Caco-2 (cell line): ENCODE measurements at regions not wholly inside any gene's neighbourhood (a gene's known extent, or its start where the extent isn't known, plus 50 kb on each side); places are given as distances from the start of the nearest gene placed in this dataset.

Experiments used
- BruUV-seq: library from RNA; stranded (reverse); fragments of 400-500 nt; replicated peaks from 2 replicates; lab custom pipeline; 2021; lab: Mats Ljungman, UMichigan
- CTCF ChIA-PET: fragments of 300-600 bp; sonication (Branson Sonifier 250); formaldehyde crosslinking; loops from one replicate; lab custom pipeline; 2022; ENCODE audit warnings: antibody characterized with exemption; lab: Charles Lee
- POLR2A ChIA-PET: fragments of 300-600 bp; sonication (Branson Sonifier 250); formaldehyde crosslinking; loops from one replicate; lab custom pipeline; 2022; ENCODE audit warnings: antibody characterized with exemption; lab: Charles Lee
- DNase-seq, 2 experiments: peaks; one replicate each; pipeline versions ENCODE4 v3.0.0 to v3.0.0-alpha.2; 2020 to 2022
- H3K27me3 ChIP-seq: replicated peaks from 2 replicates; pipeline ENCODE4 v1.6.0; 2011; ENCODE audit warnings: low read length; ENCODE audit not compliant: control insufficient read depth, insufficient read depth
- H3K36me3 ChIP-seq: 2 replicates; pipeline ENCODE4 v1.5.1; 2011; ENCODE audit warnings: low read length; ENCODE audit not compliant: control insufficient read depth, insufficient read depth
- H3K4me1 ChIP-seq: fragments of 250-450 bp; sonication (Bioruptor Pico); 2 replicates; pipeline ENCODE4 v1.5.1; 2020; ENCODE audit warnings: mild to moderate bottlenecking
- H3K4me3 ChIP-seq: 2 replicates; pipeline ENCODE4 v1.5.1; 2011; ENCODE audit warnings: low read depth, mild to moderate bottlenecking, control low read depth, low read length
- H3K9me3 ChIP-seq: fragments of 250-450 bp; sonication (Bioruptor Pico); 2 replicates; pipeline ENCODE4 v1.5.1; 2020; ENCODE audit warnings: mild to moderate bottlenecking, moderate library complexity
- H3K27ac Mint-ChIP-seq: one replicate; pipeline ENCODE4 v1.8.0; 2022; ENCODE audit warnings: mixed read lengths; ENCODE audit not compliant: unreplicated experiment
- H3K27me3 Mint-ChIP-seq: one replicate; pipeline ENCODE4 v1.8.0; 2022; ENCODE audit warnings: mixed read lengths; ENCODE audit not compliant: insufficient read depth, unreplicated experiment
- H3K36me3 Mint-ChIP-seq: one replicate; pipeline ENCODE4 v1.8.0; 2022; ENCODE audit warnings: mild to moderate bottlenecking, mixed read lengths; ENCODE audit not compliant: insufficient read depth, unreplicated experiment
- H3K4me1 Mint-ChIP-seq: one replicate; pipeline ENCODE4 v1.8.0; 2022; ENCODE audit warnings: low read depth, mixed read lengths; ENCODE audit not compliant: unreplicated experiment
- H3K4me3 Mint-ChIP-seq: one replicate; pipeline ENCODE4 v1.8.0; 2022; ENCODE audit warnings: mild to moderate bottlenecking, moderate library complexity, mixed read lengths; ENCODE audit not compliant: unreplicated experiment
- H3K9me3 Mint-ChIP-seq: one replicate; pipeline ENCODE4 v1.8.0; 2022; ENCODE audit warnings: mixed read lengths; ENCODE audit not compliant: unreplicated experiment
- intact Hi-C: fragments of 100-400 bp; cut with micrococcal nuclease; formaldehyde crosslinking; loops from one replicate; pipeline ENCODE4 v1.10.0; 2022; ENCODE audit not compliant: unreplicated experiment
- TF ChIP-seq, protein P1 (sequence below), 2 experiments: fragments of 200-600 bp in 1 of 2; IDR thresholded peaks; 1 replicate in 1 of 2; 2 replicates in 1 of 2; pipeline versions ENCODE4 v1.5.1 to v1.8.0; 2011 to 2022; ENCODE audit warnings: antibody characterized with exemption in 1 of 2, control low read depth in 1 of 2, inconsistent platforms in 1 of 2, low read depth in 1 of 2, low read length in 1 of 2, mild to moderate bottlenecking in 1 of 2, moderate library complexity in 1 of 2; ENCODE audit not compliant: insufficient read depth in 1 of 2, severe bottlenecking in 1 of 2, unreplicated experiment in 1 of 2

DNA sequence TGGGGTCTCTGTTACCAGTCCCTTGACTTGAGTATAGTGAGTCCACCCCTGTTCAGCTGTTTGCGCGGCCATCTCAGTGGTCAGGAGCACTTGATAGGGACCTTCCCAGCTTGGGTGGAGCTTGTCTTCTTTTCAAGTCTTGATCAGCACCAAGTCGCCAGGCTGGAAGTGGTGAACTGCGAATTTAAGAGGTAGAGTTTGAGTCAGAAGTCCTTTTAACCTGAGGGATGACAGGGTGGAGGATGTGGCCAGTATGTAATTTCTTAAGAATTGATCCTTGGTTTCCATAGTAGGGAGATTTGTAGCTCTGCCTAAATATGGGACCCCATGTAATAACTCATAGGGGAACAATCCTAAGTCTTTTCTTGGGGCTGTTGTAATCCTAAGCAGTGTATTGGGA, 86.3 kb upstream of the XCR1 start:
- Mint-ChIP-seq H3K4me1 (peaks cover 30% of the 10 kb centered on the region), H3K27ac (peak overlapping the region; percentile 93), H3K36me3 (peaks cover 15% of the 10 kb centered on the region), H3K4me3 (no peak overlapping the region), H3K27me3 (no peaks in the 10 kb centered on the region), H3K9me3 (peaks cover 6% of the 10 kb centered on the region)
- no TSS peak for BruUV-seq
- intact Hi-C loops, result loop anchor here (1.0 kb wide), 1 partner anchor 50 kb away; no protein-coding TSS in a partner anchor
- Histone ChIP-seq H3K4me1 (peaks cover 38% of the 10 kb centered on the region), H3K9me3 (no peaks in the 10 kb centered on the region; the same call in 1 of the 2 replicates), H3K4me3 (no peak overlapping the region), H3K27me3 (no peaks in the 10 kb centered on the region), H3K36me3 (no peaks in the 10 kb centered on the region)
- POLR2A ChIA-PET, result no interaction called here
- DNase-seq, result no peak
- TF ChIP-seq, protein P1, sequence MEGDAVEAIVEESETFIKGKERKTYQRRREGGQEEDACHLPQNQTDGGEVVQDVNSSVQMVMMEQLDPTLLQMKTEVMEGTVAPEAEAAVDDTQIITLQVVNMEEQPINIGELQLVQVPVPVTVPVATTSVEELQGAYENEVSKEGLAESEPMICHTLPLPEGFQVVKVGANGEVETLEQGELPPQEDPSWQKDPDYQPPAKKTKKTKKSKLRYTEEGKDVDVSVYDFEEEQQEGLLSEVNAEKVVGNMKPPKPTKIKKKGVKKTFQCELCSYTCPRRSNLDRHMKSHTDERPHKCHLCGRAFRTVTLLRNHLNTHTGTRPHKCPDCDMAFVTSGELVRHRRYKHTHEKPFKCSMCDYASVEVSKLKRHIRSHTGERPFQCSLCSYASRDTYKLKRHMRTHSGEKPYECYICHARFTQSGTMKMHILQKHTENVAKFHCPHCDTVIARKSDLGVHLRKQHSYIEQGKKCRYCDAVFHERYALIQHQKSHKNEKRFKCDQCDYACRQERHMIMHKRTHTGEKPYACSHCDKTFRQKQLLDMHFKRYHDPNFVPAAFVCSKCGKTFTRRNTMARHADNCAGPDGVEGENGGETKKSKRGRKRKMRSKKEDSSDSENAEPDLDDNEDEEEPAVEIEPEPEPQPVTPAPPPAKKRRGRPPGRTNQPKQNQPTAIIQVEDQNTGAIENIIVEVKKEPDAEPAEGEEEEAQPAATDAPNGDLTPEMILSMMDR (IDR thresholded peaks at IDR 0.05; ENCODE audit: insufficient read depth in 1 of 2, low read depth in 1 of 2, low read length in 1 of 2, severe bottlenecking in 1 of 2, unreplicated experiment in 1 of 2), result no peak
- CTCF ChIA-PET, result no interaction called here

DNA sequence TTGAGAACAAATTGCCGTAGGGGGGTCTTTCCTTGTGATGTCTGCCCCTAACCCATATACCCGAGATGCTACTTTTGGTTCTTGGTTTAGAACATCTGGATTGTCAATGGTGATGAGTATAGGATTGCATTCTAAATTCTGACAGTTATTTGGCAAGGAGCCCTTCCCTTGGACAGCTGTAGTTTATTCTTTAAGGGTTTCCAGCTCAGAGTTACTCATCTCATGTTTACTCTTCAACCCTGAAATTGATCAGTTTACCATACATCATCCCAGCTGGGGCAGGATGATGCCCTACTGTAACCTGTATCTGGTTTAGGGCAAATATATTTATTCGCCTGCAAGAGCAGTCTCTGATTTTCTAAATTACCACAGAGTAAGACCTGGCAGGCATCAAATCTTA, 85.7 kb upstream of the XCR1 start:
- Histone ChIP-seq H3K36me3 (no peaks in the 10 kb centered on the region), H3K4me1 (peaks cover 38% of the 10 kb centered on the region), H3K9me3 (no peaks in the 10 kb centered on the region; the same call in 1 of the 2 replicates), H3K4me3 (no peak overlapping the region), H3K27me3 (no peaks in the 10 kb centered on the region)
- ChIA-PET POLR2A (no interaction called here), CTCF (no interaction called here)
- Mint-ChIP-seq H3K27me3 (no peaks in the 10 kb centered on the region), H3K9me3 (peaks cover 6% of the 10 kb centered on the region), H3K27ac (no peak overlapping the region), H3K36me3 (peaks cover 15% of the 10 kb centered on the region), H3K4me1 (peaks cover 34% of the 10 kb centered on the region), H3K4me3 (no peak overlapping the region)
- TF ChIP-seq, protein P1 (IDR thresholded peaks at IDR 0.05; ENCODE audit: insufficient read depth in 1 of 2, low read depth in 1 of 2, low read length in 1 of 2, severe bottlenecking in 1 of 2, unreplicated experiment in 1 of 2), result no peak
- no peak for DNase-seq
- intact Hi-C loops, result no loop called here
- no TSS peak for BruUV-seq

DNA sequence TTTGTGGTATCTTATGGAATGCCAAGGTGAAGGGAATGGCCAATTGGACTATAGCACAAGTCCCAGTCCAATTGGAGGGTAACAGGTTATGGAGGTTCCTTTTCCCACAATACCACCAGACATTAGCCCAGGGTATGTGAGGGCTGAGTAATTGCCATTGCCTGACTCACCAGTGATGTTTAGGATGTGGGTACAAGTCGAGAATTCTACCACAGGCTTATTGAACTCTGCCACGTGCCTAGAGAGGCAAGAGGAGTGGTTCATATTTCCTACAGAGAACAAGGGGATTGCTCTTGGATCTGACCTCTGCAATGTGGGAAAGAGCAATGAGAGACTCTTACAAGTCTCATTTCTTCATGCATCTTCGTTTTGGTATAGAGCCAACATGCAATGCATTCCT, 85.0 kb upstream of the XCR1 start:
- Histone ChIP-seq H3K4me1 (peaks cover 38% of the 10 kb centered on the region), H3K9me3 (no peaks in the 10 kb centered on the region; the same call in 1 of the 2 replicates), H3K36me3 (no peaks in the 10 kb centered on the region), H3K4me3 (no peak overlapping the region), H3K27me3 (no peaks in the 10 kb centered on the region)
- CTCF ChIA-PET, result no interaction called here
- no peaks in the 10 kb centered on the region for H3K27me3 Mint-ChIP-seq
- H3K27ac Mint-ChIP-seq, result no peak overlapping the region
- no TSS peak for BruUV-seq
- peaks cover 15% of the 10 kb centered on the region for H3K36me3 Mint-ChIP-seq
- H3K4me3 Mint-ChIP-seq, result no peak overlapping the region
- H3K4me1 Mint-ChIP-seq, result peaks cover 34% of the 10 kb centered on the region
- intact Hi-C loops, result no loop called here
- H3K9me3 Mint-ChIP-seq, result peaks cover 6% of the 10 kb centered on the region
- TF ChIP-seq, protein P1 (IDR thresholded peaks at IDR 0.05; ENCODE audit: insufficient read depth in 1 of 2, low read depth in 1 of 2, low read length in 1 of 2, severe bottlenecking in 1 of 2, unreplicated experiment in 1 of 2), result no peak
- DNase-seq, result no peak
- POLR2A ChIA-PET, result no interaction called here
